ENCODE measurements at regions not wholly inside any gene's neighbourhood (a gene's known extent, or its start where the extent isn't known, plus 50 kb on each side); places are given as distances from the start of the nearest gene placed in this dataset.

- DNase-seq (ENCODE audit: extremely low spot score, unreplicated experiment): no peak
- no peak overlapping the region for H3K27ac Mint-ChIP-seq
- no peaks in the 10 kb centered on the region for H3K36me3 Mint-ChIP-seq
- peaks cover 53% of the 10 kb centered on the region for H3K4me1 Mint-ChIP-seq (ENCODE audit: unreplicated experiment)
- H3K27me3 Mint-ChIP-seq: no peaks in the 10 kb centered on the region
- no peak overlapping the region for H3K4me3 Mint-ChIP-seq
- peak; percentile 52 for TF ChIP-seq CTCF (conservative IDR thresholded peaks at IDR 0.05)
- H3K9me3 Mint-ChIP-seq: peaks cover 5% of the 10 kb centered on the region
Observed at GRCh38 chr1:229156872-229157271, 114.0 kb upstream of the RAB4A start.

- Mint-ChIP-seq H3K27me3 (no peaks in the 10 kb centered on the region), H3K27ac (peak overlapping the region; percentile 62), H3K4me1 (ENCODE audit: unreplicated experiment) (peaks cover 56% of the 10 kb centered on the region), H3K9me3 (peaks cover 5% of the 10 kb centered on the region), H3K36me3 (no peaks in the 10 kb centered on the region), H3K4me3 (no peak overlapping the region)
- no peak for TF ChIP-seq CTCF (conservative IDR thresholded peaks at IDR 0.05)
- no peak for DNase-seq (ENCODE audit: extremely low spot score, unreplicated experiment)
Observed at GRCh38 chr1:229157480-229157879, 113.4 kb upstream of the RAB4A start.

- Mint-ChIP-seq H3K36me3 (no peaks in the 10 kb centered on the region), H3K9me3 (peaks cover 2% of the 10 kb centered on the region), H3K4me3 (no peak overlapping the region), H3K27me3 (no peaks in the 10 kb centered on the region), H3K4me1 (ENCODE audit: unreplicated experiment) (peaks cover 60% of the 10 kb centered on the region), H3K27ac (peak overlapping the region; percentile 62)
- no peak for DNase-seq (ENCODE audit: extremely low spot score, unreplicated experiment)
- TF ChIP-seq CTCF (conservative IDR thresholded peaks at IDR 0.05): no peak
Observed at GRCh38 chr1:229158341-229158921, 112.5 kb upstream of the RAB4A start.

- no peaks in the 10 kb centered on the region for H3K27me3 Mint-ChIP-seq
- H3K27ac Mint-ChIP-seq: peak overlapping the region; percentile 62
- peaks cover 57% of the 10 kb centered on the region for H3K4me1 Mint-ChIP-seq (ENCODE audit: unreplicated experiment)
- no peaks in the 10 kb centered on the region for H3K9me3 Mint-ChIP-seq
- no peak for DNase-seq (ENCODE audit: extremely low spot score, unreplicated experiment)
- TF ChIP-seq CTCF (conservative IDR thresholded peaks at IDR 0.05): no peak
- H3K36me3 Mint-ChIP-seq: no peaks in the 10 kb centered on the region
- no peak overlapping the region for H3K4me3 Mint-ChIP-seq
Observed at GRCh38 chr1:229158927-229159326, 112.0 kb upstream of the RAB4A start.

- DNase-seq (ENCODE audit: extremely low spot score, unreplicated experiment): no peak
- H3K4me1 Mint-ChIP-seq (ENCODE audit: unreplicated experiment): peaks cover 61% of the 10 kb centered on the region
- H3K4me3 Mint-ChIP-seq: no peak overlapping the region
- H3K9me3 Mint-ChIP-seq: no peaks in the 10 kb centered on the region
- TF ChIP-seq CTCF (conservative IDR thresholded peaks at IDR 0.05): no peak
- peak overlapping the region; percentile 78 for H3K27ac Mint-ChIP-seq
- H3K27me3 Mint-ChIP-seq: peaks cover 2% of the 10 kb centered on the region
- H3K36me3 Mint-ChIP-seq: no peaks in the 10 kb centered on the region
Observed at GRCh38 chr1:229159668-229160544, 111.0 kb upstream of the RAB4A start.

All from type B pancreatic cell (in vitro differentiated cells).